Tibial nerve (tissue), 4 donors: ENCODE measurements at regions not wholly inside any gene's neighbourhood (a gene's known extent, or its start where the extent isn't known, plus 50 kb on each side); places are given as distances from the start of the nearest gene placed in this dataset.
A peak's percentile ranks its signal among the peaks of the same experiment; 100 is the strongest.

ENCODE experiments used
- DNase-seq, 2 donors: peaks; one replicate each; pipeline ENCODE4 v3.0.0-alpha.2; 2019; ENCODE audit warnings: low spot score in 2 of 2
- H3K27ac ChIP-seq, 4 donors: fragments of 200-600 bp; sonication (generic) in 3 of 4; one replicate each; pipeline ENCODE4 v1.5.1; 2017 to 2019; ENCODE audit warnings: mild to moderate bottlenecking in 1 of 4
- H3K27me3 ChIP-seq, 2 donors: fragments of 200-600 bp; sonication (generic) in 1 of 2; one replicate each; pipeline versions ENCODE4 v1.5.1 to v1.6.0; 2017 to 2019
- H3K36me3 ChIP-seq, 3 donors: fragments of 200-600 bp; sonication (generic); one replicate each; pipeline ENCODE4 v1.5.1; 2018 to 2019
- H3K4me1 ChIP-seq, 4 donors: fragments of 200-600 bp; sonication (generic) in 3 of 4; one replicate each; pipeline ENCODE4 v1.5.1; 2017 to 2019
- H3K4me3 ChIP-seq, 4 donors: fragments of 200-600 bp; sonication (generic) in 3 of 4; one replicate each; pipeline ENCODE4 v1.5.1; 2017 to 2019; ENCODE audit warnings: mild to moderate bottlenecking in 1 of 4, moderate library complexity in 1 of 4
- H3K9me3 ChIP-seq, 4 donors: fragments of 200-600 bp; sonication (generic) in 3 of 4; one replicate each; pipeline ENCODE4 v1.5.1; 2017 to 2019
- CTCF ChIP-seq, 5 experiments: fragments of 200-600 bp in 3 of 5; fragments of 450-650 bp in 2 of 5; sonication (generic) in 3 of 5; IDR thresholded peaks; one replicate each; pipeline ENCODE4 v1.5.1; 2016 to 2019; ENCODE audit warnings: antibody characterized with exemption in 5 of 5, mild to moderate bottlenecking in 3 of 5, moderate library complexity in 2 of 5
- EP300 ChIP-seq, 2 donors: sonication (generic); formaldehyde crosslinking; IDR thresholded peaks; one replicate each; pipeline ENCODE4 v1.6.1; 2017; ENCODE audit warnings: antibody characterized with exemption in 2 of 2, mild to moderate bottlenecking in 1 of 2
- POLR2A ChIP-seq, 2 donors: fragments of 450-650 bp; IDR thresholded peaks; one replicate each; pipeline ENCODE4 v1.6.1; 2017; ENCODE audit warnings: antibody characterized with exemption in 2 of 2, mild to moderate bottlenecking in 2 of 2, moderate library complexity in 2 of 2
- WGBS, 2 donors: methylation state at CpG; one replicate each; pipeline ENCODE4 v1.1.5; 2018; 5-methylcytosine and 5-hydroxymethylcytosine counted together

GRCh38 chr14:76948213-76948947, 80.1 kb downstream of the IRF2BPL start:
- H3K9me3 ChIP-seq: no peaks in the 10 kb centered on the region
- DNase-seq: no peak

GRCh38 chr14:76947838-76948184, 80.7 kb downstream of the IRF2BPL start:
- no peaks in the 10 kb centered on the region for H3K9me3 ChIP-seq
- peak overlapping the region; percentile 28 to 97 (median 68) for H3K27ac ChIP-seq
- peaks cover 6 to 62% (median 45%) of the 10 kb centered on the region in 4 donors for H3K4me1 ChIP-seq
- 23 to 37% methylated on average over 5 of the region's 5 CpGs for WGBS, 2 donors
- H3K36me3 ChIP-seq: no peaks in the 10 kb centered on the region
- no peak overlapping the region for H3K4me3 ChIP-seq
- DNase-seq: no peak
- TF ChIP-seq POLR2A (IDR thresholded peaks at IDR 0.05): no peak
- TF ChIP-seq EP300 (IDR thresholded peaks at IDR 0.05): no peak
- TF ChIP-seq CTCF (IDR thresholded peaks at IDR 0.05): no peak
- H3K27me3 ChIP-seq: no peaks in the 10 kb centered on the region

More at GRCh38 chr14:76948213-76948947, 80.1 kb downstream of the IRF2BPL start:
- peak overlapping the region in 3 of 4 donors; percentile 57 to 97 (median 79) for H3K27ac ChIP-seq
- TF ChIP-seq CTCF (IDR thresholded peaks at IDR 0.05) (no peak), POLR2A (IDR thresholded peaks at IDR 0.05) (no peak), EP300 (IDR thresholded peaks at IDR 0.05) (no peak)
- H3K27me3 ChIP-seq: no peaks in the 10 kb centered on the region
- H3K36me3 ChIP-seq: no peaks in the 10 kb centered on the region
- H3K4me3 ChIP-seq: no peak overlapping the region
- H3K4me1 ChIP-seq: peaks cover 6 to 68% (median 50%) of the 10 kb centered on the region in 4 donors
- WGBS, 2 donors: 61 to 64% methylated on average over 11 of the region's 11 CpGs

- no peaks in the 10 kb centered on the region for H3K27me3 ChIP-seq
- peaks cover 6 to 57% (median 40%) of the 10 kb centered on the region in 4 donors for H3K4me1 ChIP-seq
- peak overlapping the region; percentile 28 to 97 (median 68) for H3K27ac ChIP-seq
- H3K4me3 ChIP-seq: peak overlapping the region in 1 of 4 donors; percentile 10
- H3K36me3 ChIP-seq: no peaks in the 10 kb centered on the region
- H3K9me3 ChIP-seq: no peaks in the 10 kb centered on the region
- DNase-seq: peak; percentile 60 to 80
- TF ChIP-seq CTCF (IDR thresholded peaks at IDR 0.05) (peak; percentile 46 to 74 (median 56)), EP300 (IDR thresholded peaks at IDR 0.05) (peak in 1 of 2 donors; percentile 81), POLR2A (IDR thresholded peaks at IDR 0.05) (no peak)
- WGBS, 2 donors: 6 to 7% methylated on average over 14 to 28 of the region's 28 CpGs
Observed at GRCh38 chr14:76947078-76947837, 81.2 kb downstream of the IRF2BPL start.

- Histone ChIP-seq H3K27ac (peak overlapping the region; percentile 28 to 97 (median 68)), H3K36me3 (no peaks in the 10 kb centered on the region), H3K9me3 (no peaks in the 10 kb centered on the region), H3K4me1 (peaks cover 6 to 51% (median 39%) of the 10 kb centered on the region in 4 donors), H3K27me3 (no peaks in the 10 kb centered on the region), H3K4me3 (no peak overlapping the region)
- no peak for DNase-seq
- WGBS, 2 donors: 63 to 65% methylated on average over 3 to 6 of the region's 6 CpGs
- TF ChIP-seq EP300 (IDR thresholded peaks at IDR 0.05): no peak
Observed at GRCh38 chr14:76946753-76947077, 81.8 kb downstream of the IRF2BPL start.

- 69 to 78% methylated on average over 4 of the region's 4 CpGs for WGBS, 2 donors
- DNase-seq: no peak
- no peaks in the 10 kb centered on the region for H3K36me3 ChIP-seq
- H3K27me3 ChIP-seq: no peaks in the 10 kb centered on the region
- TF ChIP-seq CTCF (IDR thresholded peaks at IDR 0.05) (no peak), POLR2A (IDR thresholded peaks at IDR 0.05) (no peak), EP300 (IDR thresholded peaks at IDR 0.05) (no peak)
- H3K9me3 ChIP-seq: no peaks in the 10 kb centered on the region
- peaks cover 3 to 19% (median 13%) of the 10 kb centered on the region in 4 donors for H3K4me1 ChIP-seq
- no peak overlapping the region for H3K27ac ChIP-seq
- H3K4me3 ChIP-seq: no peak overlapping the region
Observed at GRCh38 chr14:76943072-76943471, 85.4 kb downstream of the IRF2BPL start.
